Esophagus muscularis mucosa (tissue), 4 donors: ENCODE measurements at regions not wholly inside any gene's neighbourhood (a gene's known extent, or its start where the extent isn't known, plus 50 kb on each side); places are given as distances from the start of the nearest gene placed in this dataset.

Experiments used
- DNase-seq: peaks from one replicate; pipeline ENCODE4 v3.0.0-alpha.2; 2017; ENCODE audit errors: extremely low spot score
- H3K27ac ChIP-seq, 4 donors: fragments of 200-600 bp; sonication (generic); replicated peaks in 1 of 4; 1 replicate in 3 of 4; 2 replicates in 1 of 4; pipeline ENCODE4 v1.5.1; 2016 to 2019; ENCODE audit warnings: mild to moderate bottlenecking in 1 of 4
- H3K27me3 ChIP-seq, 4 donors: fragments of 200-600 bp; sonication (generic); one replicate each; pipeline versions ENCODE4 v1.5.1 to v1.6.0; 2016 to 2019
- H3K36me3 ChIP-seq, 4 donors: fragments of 200-600 bp; sonication (generic); one replicate each; pipeline ENCODE4 v1.5.1; 2016 to 2019
- H3K4me1 ChIP-seq, 4 donors: fragments of 200-600 bp; sonication (generic); one replicate each; pipeline ENCODE4 v1.5.1; 2016 to 2019
- H3K4me3 ChIP-seq, 4 donors: fragments of 200-600 bp; sonication (generic); 1 replicate in 2 of 4; 2 replicates in 2 of 4; pipeline ENCODE4 v1.5.1; 2016 to 2019; ENCODE audit warnings: mild to moderate bottlenecking in 4 of 4, moderate library complexity in 1 of 4
- H3K9me3 ChIP-seq, 4 donors: fragments of 200-600 bp; sonication (generic); 1 replicate in 3 of 4; 2 replicates in 1 of 4; pipeline ENCODE4 v1.5.1; 2016 to 2019
- CTCF ChIP-seq, 3 experiments: fragments of 200-600 bp in 2 of 3; fragments of 450-650 bp in 1 of 3; sonication (generic) in 2 of 3; IDR thresholded peaks; one replicate each; pipeline ENCODE4 v1.5.1; 2017 to 2019; ENCODE audit warnings: antibody characterized with exemption in 3 of 3, mild to moderate bottlenecking in 2 of 3, moderate library complexity in 1 of 3
- EP300 ChIP-seq: sonication (generic); formaldehyde crosslinking; IDR thresholded peaks from one replicate; pipeline ENCODE4 v1.6.1; 2017; ENCODE audit warnings: antibody characterized with exemption
- POLR2A ChIP-seq: fragments of 450-650 bp; IDR thresholded peaks from one replicate; pipeline ENCODE4 v1.6.1; 2017; ENCODE audit warnings: antibody characterized with exemption, moderate library complexity, mild to moderate bottlenecking, low read depth
- POLR2AphosphoS5 ChIP-seq, 2 donors: sonication (generic); formaldehyde crosslinking; IDR thresholded peaks; one replicate each; pipeline ENCODE4 v1.6.1; 2017; ENCODE audit warnings: antibody characterized with exemption in 2 of 2
- WGBS: methylation state at CpG from one replicate; pipeline ENCODE4 v1.1.5; 2018; 5-methylcytosine and 5-hydroxymethylcytosine counted together
- intact Hi-C: fragments of 100-400 bp; cut with DNase I; formaldehyde crosslinking; loops from one replicate; pipeline ENCODE4 v1.15.1; 2023

DNA sequence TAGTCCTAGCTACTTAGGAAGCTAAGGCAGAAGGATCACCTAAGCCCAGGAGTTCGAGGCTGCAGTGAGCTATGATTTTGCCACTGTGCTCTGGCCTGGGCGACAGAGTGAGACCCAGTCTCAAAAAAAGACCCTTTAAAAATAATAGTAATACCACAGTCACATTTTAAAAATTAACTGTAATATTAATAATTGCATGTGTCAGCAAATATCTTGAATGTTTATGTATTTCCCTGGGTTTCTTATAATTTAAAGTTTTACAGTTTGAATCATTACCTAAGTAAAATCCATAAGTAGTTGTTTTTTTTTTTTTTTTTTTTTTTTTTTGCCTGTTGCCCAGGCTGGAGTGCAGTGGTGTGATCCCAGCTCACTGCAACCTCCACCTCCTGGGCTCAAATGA lies 69.2 kb downstream of the LYZL2 start:
- Histone ChIP-seq H3K27ac (no peak overlapping the region), H3K4me1 (no peaks in the 10 kb centered on the region), H3K9me3 (no peaks in the 10 kb centered on the region), H3K36me3 (no peaks in the 10 kb centered on the region), H3K27me3 (no peaks in the 10 kb centered on the region), H3K4me3 (no peak overlapping the region)
- TF ChIP-seq POLR2AphosphoS5 (IDR thresholded peaks at IDR 0.05) (no peak), POLR2A (no peak), CTCF (IDR thresholded peaks at IDR 0.05) (no peak), EP300 (no peak)
- DNase-seq: no peak
- 96% methylated on average over 2 of the region's 2 CpGs for WGBS
- intact Hi-C loops: no loop called here

DNA sequence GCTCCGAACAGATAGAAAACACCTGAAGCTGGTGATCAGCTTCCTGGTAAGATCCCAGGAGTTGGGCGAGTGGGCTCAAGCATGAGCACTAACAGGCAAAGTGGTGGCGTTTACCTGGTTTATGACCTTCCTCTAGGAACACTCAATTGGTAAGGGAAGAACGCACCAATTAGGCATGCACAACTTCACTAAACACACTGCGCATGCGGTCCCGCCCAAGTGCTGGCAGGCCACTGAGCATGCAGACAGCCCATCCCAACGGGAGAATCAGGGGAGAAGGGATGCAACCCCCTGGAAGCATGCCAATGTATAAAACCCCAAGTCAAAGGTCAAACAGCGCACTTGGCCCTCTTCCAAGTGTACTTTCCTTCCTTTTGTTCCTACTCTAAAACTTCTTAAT lies 70.4 kb downstream of the LYZL2 start:
- Histone ChIP-seq H3K4me3 (no peak overlapping the region), H3K36me3 (no peaks in the 10 kb centered on the region), H3K27ac (no peak overlapping the region), H3K27me3 (no peaks in the 10 kb centered on the region), H3K4me1 (peaks cover 0 to 8% (median under 1%) of the 10 kb centered on the region in 4 donors), H3K9me3 (no peaks in the 10 kb centered on the region)
- DNase-seq: no peak
- 93% methylated on average over 9 of the region's 9 CpGs for WGBS
- TF ChIP-seq EP300: no peak
- TF ChIP-seq POLR2A: no peak
- no peak for TF ChIP-seq CTCF (IDR thresholded peaks at IDR 0.05)
- TF ChIP-seq POLR2AphosphoS5 (IDR thresholded peaks at IDR 0.05): no peak
- intact Hi-C loops: no loop called here

- Histone ChIP-seq H3K9me3 (no peaks in the 10 kb centered on the region), H3K36me3 (no peaks in the 10 kb centered on the region), H3K4me1 (peaks cover 0 to 15% (median 3%) of the 10 kb centered on the region in 4 donors), H3K27ac (no peak overlapping the region), H3K27me3 (no peaks in the 10 kb centered on the region), H3K4me3 (no peak overlapping the region)
- TF ChIP-seq EP300: no peak
- TF ChIP-seq POLR2AphosphoS5 (IDR thresholded peaks at IDR 0.05): no peak
- no peak for TF ChIP-seq POLR2A
- TF ChIP-seq CTCF (IDR thresholded peaks at IDR 0.05): no peak
- intact Hi-C loops: no loop called here
- WGBS: 93% methylated on average over 14 of the region's 14 CpGs
- no peak for DNase-seq
Measured at GRCh38 chr10:30558411-30558810, 71.1 kb downstream of the LYZL2 start.

DNA sequence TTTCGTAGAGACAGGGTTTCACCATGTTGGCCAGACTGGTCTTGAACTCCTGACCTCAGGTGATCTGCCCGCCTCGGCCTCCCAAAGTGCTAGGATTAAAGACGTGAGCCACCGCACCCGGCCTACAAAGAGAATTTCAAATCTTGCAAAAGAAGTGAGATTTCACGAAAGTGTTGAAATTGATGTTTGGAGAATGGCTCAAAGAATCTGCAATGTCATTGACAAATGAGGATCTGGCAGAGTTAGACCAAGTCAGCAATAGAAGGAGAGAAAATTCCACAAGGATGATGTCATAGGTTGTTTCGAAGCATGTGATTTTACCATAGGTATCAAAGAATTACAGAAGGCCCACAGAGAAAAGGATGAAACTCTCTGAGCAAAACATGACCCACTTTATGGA lies 71.7 kb downstream of the LYZL2 start:
- TF ChIP-seq POLR2AphosphoS5 (IDR thresholded peaks at IDR 0.05): no peak
- TF ChIP-seq CTCF (IDR thresholded peaks at IDR 0.05): no peak
- TF ChIP-seq EP300: no peak
- no peak for TF ChIP-seq POLR2A
- Histone ChIP-seq H3K4me1 (peaks cover 3 to 21% (median 7%) of the 10 kb centered on the region in 4 donors), H3K36me3 (no peaks in the 10 kb centered on the region), H3K4me3 (no peak overlapping the region), H3K27me3 (no peaks in the 10 kb centered on the region), H3K27ac (no peak overlapping the region), H3K9me3 (no peaks in the 10 kb centered on the region)
- intact Hi-C loops: no loop called here
- DNase-seq: no peak
- 44% methylated on average over 8 of the region's 8 CpGs for whole genome bisulfite sequencing

DNA sequence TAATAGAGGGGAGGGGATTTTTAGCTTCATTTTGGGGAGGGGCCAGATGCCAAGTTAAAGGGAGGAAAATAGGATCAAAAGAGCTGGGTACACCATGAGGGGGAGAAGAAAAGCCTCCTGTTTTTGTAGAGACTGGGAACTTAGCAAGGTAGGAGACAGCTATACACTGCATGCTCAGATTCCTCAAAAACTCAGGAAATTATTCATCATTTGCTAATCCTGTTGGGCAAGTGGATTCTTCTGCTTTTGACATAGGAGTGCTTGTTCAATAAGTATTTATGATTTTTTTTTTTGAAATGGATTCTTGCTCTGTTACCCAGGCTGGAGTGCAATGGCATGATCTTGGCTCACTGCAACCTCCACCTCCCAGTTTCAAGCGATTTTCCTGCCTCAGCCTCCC lies 73.4 kb downstream of the LYZL2 start:
- no peak overlapping the region for H3K27ac ChIP-seq
- 94% methylated on average over 1 of the region's 1 CpG for WGBS
- intact Hi-C loops: no loop called here
- TF ChIP-seq POLR2A (no peak), CTCF (IDR thresholded peaks at IDR 0.05) (no peak), EP300 (no peak), POLR2AphosphoS5 (IDR thresholded peaks at IDR 0.05) (no peak)
- no peak for DNase-seq
- H3K36me3 ChIP-seq: no peaks in the 10 kb centered on the region
- H3K9me3 ChIP-seq: no peaks in the 10 kb centered on the region
- H3K27me3 ChIP-seq: no peaks in the 10 kb centered on the region
- no peak overlapping the region for H3K4me3 ChIP-seq
- peaks cover 5 to 21% (median 7%) of the 10 kb centered on the region in 4 donors for H3K4me1 ChIP-seq
